Panc1 (cell line): ENCODE measurements at regions not wholly inside any gene's neighbourhood (a gene's known extent, or its start where the extent isn't known, plus 50 kb on each side); places are given as distances from the start of the nearest gene placed in this dataset.

Experiments used
- POLR2AphosphoS5 ChIP-seq: IDR thresholded peaks from 2 replicates; pipeline ENCODE4 v1.6.1; 2012; ENCODE audit warnings: mild to moderate bottlenecking, low read depth, low read length, moderate library complexity
- SIN3A ChIP-seq: IDR thresholded peaks from 2 replicates; pipeline ENCODE4 v1.6.1; 2012; ENCODE audit warnings: low read depth, mild to moderate bottlenecking, low read length, moderate library complexity, borderline replicate concordance; ENCODE audit not compliant: insufficient read depth
- TCF7L2 ChIP-seq: IDR thresholded peaks from 2 replicates; pipeline ENCODE4 v1.6.1; 2011; ENCODE audit warnings: mild to moderate bottlenecking, low read depth, low read length, inconsistent platforms
- TF ChIP-seq, protein P1 (sequence below): fragments of 450-650 bp; IDR thresholded peaks from 2 replicates; pipeline ENCODE4 v1.5.1; 2017; ENCODE audit warnings: mild to moderate bottlenecking
- TF ChIP-seq, protein P2 (sequence below), 2 experiments: IDR thresholded peaks; 2 replicates each; pipeline ENCODE4 v1.6.1; 2011 to 2012; ENCODE audit warnings: low read depth in 2 of 2, control low read depth in 1 of 2, low read length in 1 of 2, mild to moderate bottlenecking in 1 of 2, moderate library complexity in 1 of 2; ENCODE audit not compliant: insufficient read depth in 1 of 2

DNA sequence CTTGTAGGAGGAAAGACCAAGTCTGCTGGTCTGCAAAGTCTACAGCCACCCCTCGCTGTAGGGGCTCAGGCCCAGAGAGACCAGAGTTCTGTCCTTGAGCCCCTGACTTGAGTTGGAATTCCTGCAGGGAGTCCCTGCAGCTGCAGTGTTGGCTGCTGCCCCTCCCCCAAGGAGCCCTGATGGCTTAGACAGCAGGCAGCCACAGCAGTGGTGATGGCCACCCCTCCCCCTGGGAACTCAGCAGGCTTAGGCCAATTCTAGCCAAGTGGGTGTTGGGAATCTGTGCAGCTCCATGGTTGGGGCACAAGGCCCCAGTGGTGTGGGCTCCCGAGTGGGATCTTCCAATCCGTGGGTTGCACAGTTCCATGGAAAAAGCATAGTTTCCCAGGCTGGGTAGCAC lies 345.4 kb downstream of the CD109 start:
- no peak for TF ChIP-seq POLR2AphosphoS5
- TF ChIP-seq, protein P1, sequence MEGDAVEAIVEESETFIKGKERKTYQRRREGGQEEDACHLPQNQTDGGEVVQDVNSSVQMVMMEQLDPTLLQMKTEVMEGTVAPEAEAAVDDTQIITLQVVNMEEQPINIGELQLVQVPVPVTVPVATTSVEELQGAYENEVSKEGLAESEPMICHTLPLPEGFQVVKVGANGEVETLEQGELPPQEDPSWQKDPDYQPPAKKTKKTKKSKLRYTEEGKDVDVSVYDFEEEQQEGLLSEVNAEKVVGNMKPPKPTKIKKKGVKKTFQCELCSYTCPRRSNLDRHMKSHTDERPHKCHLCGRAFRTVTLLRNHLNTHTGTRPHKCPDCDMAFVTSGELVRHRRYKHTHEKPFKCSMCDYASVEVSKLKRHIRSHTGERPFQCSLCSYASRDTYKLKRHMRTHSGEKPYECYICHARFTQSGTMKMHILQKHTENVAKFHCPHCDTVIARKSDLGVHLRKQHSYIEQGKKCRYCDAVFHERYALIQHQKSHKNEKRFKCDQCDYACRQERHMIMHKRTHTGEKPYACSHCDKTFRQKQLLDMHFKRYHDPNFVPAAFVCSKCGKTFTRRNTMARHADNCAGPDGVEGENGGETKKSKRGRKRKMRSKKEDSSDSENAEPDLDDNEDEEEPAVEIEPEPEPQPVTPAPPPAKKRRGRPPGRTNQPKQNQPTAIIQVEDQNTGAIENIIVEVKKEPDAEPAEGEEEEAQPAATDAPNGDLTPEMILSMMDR = no peak
- TF ChIP-seq TCF7L2 = no peak
- TF ChIP-seq SIN3A = no peak
- TF ChIP-seq, protein P2, sequence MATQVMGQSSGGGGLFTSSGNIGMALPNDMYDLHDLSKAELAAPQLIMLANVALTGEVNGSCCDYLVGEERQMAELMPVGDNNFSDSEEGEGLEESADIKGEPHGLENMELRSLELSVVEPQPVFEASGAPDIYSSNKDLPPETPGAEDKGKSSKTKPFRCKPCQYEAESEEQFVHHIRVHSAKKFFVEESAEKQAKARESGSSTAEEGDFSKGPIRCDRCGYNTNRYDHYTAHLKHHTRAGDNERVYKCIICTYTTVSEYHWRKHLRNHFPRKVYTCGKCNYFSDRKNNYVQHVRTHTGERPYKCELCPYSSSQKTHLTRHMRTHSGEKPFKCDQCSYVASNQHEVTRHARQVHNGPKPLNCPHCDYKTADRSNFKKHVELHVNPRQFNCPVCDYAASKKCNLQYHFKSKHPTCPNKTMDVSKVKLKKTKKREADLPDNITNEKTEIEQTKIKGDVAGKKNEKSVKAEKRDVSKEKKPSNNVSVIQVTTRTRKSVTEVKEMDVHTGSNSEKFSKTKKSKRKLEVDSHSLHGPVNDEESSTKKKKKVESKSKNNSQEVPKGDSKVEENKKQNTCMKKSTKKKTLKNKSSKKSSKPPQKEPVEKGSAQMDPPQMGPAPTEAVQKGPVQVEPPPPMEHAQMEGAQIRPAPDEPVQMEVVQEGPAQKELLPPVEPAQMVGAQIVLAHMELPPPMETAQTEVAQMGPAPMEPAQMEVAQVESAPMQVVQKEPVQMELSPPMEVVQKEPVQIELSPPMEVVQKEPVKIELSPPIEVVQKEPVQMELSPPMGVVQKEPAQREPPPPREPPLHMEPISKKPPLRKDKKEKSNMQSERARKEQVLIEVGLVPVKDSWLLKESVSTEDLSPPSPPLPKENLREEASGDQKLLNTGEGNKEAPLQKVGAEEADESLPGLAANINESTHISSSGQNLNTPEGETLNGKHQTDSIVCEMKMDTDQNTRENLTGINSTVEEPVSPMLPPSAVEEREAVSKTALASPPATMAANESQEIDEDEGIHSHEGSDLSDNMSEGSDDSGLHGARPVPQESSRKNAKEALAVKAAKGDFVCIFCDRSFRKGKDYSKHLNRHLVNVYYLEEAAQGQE (IDR thresholded peaks at IDR 0.05; ENCODE audit: insufficient read depth in 1 of 2, low read depth in 2 of 2, low read length in 1 of 2) = no peak
